SW 1271 (cell line): ENCODE measurements at regions not wholly inside any gene's neighbourhood (a gene's known extent, or its start where the extent isn't known, plus 50 kb on each side); places are given as distances from the start of the nearest gene placed in this dataset.

ENCODE experiments used
- DNase-seq, 2 experiments: peaks; one replicate each; lab custom pipeline; 2025; lab: John Stamatoyannopoulos, UW

DNA sequence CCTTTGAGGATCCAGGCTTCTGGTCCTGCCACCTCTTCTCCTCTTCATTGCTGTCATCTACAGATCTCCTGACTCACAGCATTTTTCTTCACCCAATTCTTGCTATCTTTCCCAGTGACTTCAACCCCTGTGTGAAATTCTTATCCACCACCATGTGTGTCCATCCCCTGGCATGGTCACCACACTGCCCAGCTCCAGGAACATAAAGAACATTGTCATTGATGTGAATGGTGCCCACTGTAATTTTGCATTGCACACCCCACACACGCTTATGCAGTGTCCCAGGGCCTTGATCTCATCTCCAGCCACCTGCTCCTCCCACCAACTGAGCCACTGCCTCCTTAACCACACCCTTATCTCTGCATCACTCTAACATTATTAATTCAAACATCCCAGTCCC is 85.3 kb downstream of the C1D start:
- no peak for DNase-seq

GRCh38 chr2:67982956-67983355 is 79.8 kb downstream of the C1D start:
- DNase-seq = no peak

- no peak for DNase-seq
Observed at GRCh38 chr2:67984600-67984999, 78.2 kb downstream of the C1D start.

- no peak for DNase-seq
Observed at GRCh38 chr2:67985586-67985985, 77.2 kb downstream of the C1D start.

- no peak for DNase-seq
Observed at GRCh38 chr2:67986258-67986657, 76.5 kb downstream of the C1D start.
